Motor neuron (in vitro differentiated cells): ENCODE measurements at regions not wholly inside any gene's neighbourhood (a gene's known extent, or its start where the extent isn't known, plus 50 kb on each side); places are given as distances from the start of the nearest gene placed in this dataset.
A peak's percentile ranks its signal among the peaks of the same experiment; 100 is the strongest.

Experiments
- ATAC-seq, 8 experiments: fragments of 200-7000 bp; cut with Tn5 transposase; replicated peaks in 6 of 8; 2 replicates each; pipeline ENCODE4 v1.8.0; 2021; ENCODE audit warnings: mild to moderate bottlenecking in 8 of 8, moderate library complexity in 8 of 8
- H3K27ac ChIP-seq, 2 donors: fragments of 250-450 bp; sonication (Bioruptor Pico); 2 replicates each; pipeline ENCODE4 v1.9.0; 2021; ENCODE audit warnings: antibody characterized with exemption in 2 of 2, mild to moderate bottlenecking in 2 of 2, moderate library complexity in 1 of 2
- H3K4me1 ChIP-seq, 2 donors: fragments of 250-450 bp; sonication (Bioruptor Pico); replicated peaks in 1 of 2; 2 replicates each; pipeline ENCODE4 v1.6.1; 2021; ENCODE audit warnings: antibody characterized with exemption in 2 of 2, mild to moderate bottlenecking in 2 of 2, moderate library complexity in 1 of 2
- H3K4me3 ChIP-seq, 5 donors: fragments of 250-450 bp; sonication (Bioruptor Pico); 2 replicates each; pipeline ENCODE4 v1.9.0; 2021; ENCODE audit warnings: antibody characterized with exemption in 5 of 5, mild to moderate bottlenecking in 5 of 5, moderate library complexity in 4 of 5
- WGBS, 10 experiments: fragments of 450-650 bp; shearing (Covaris generic); methylation state at CpG; one replicate each; pipeline ENCODE4 v1.0.0; 2022; 5-methylcytosine and 5-hydroxymethylcytosine counted together
- in situ Hi-C, 9 experiments: fragments of 400-800 bp; cut with MboI; loops; one replicate each; pipeline ENCODE4 v1.15.0; 2021; ENCODE audit warnings: low sequenced_read_pairs in 9 of 9, low pct_unique_long_range_greater_than_20kb in 2 of 9; ENCODE audit not compliant: unreplicated experiment in 9 of 9

DNA sequence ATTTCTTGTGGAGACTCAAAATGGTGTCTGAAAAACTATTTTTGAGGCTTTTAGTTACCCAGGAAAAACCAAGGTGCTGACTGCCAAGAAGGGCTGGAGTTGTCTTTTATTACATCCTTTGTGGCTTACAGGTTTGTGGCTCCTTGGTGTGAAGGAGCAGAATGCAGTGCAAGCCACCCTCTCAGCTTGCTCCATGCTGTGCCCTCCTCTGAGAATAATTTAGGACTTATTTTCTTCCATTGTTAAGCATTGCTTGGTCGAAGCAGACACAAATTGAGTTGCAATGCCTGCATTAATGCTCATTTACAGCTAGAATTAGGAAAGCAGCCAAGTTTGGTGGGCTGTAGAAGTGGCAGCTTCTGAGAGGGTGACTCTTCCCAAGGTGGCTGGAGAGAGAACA lies 272.2 kb downstream of the KIF4B start:
- 0 to 67% (median 7%) methylated on average over 1 of the region's 1 CpG; no CpG with 5 or more reads in 2 of the 10 experiments for WGBS, 10 experiments
- H3K4me1 ChIP-seq, result peaks cover 0 to 2% of the 10 kb centered on the region in 2 donors
- in situ Hi-C loops, result no loop called here
- no peak overlapping the region for H3K27ac ChIP-seq
- ATAC-seq, result no peak
- no peak overlapping the region for H3K4me3 ChIP-seq

DNA sequence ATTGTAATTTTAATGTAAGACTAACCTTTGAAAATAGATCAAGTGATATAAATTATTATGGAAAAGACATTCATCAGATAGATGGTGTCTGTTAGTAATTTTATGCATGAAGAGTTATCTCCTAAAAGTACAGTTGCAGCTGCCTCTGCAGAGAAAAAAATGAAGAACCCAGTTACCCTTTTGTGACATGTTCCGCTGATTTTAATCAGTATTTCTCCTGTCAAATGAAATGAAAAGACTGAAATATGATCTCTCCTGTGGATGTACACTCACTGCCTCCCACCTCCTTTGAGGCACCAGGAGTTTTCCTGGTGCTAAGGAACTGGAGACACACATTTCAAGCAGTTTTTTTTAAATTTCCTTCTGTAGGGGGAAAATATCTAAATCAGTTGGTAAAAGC lies 277.4 kb downstream of the KIF4B start:
- Histone ChIP-seq H3K4me3 (no peak overlapping the region), H3K4me1 (peaks cover 0 to 4% of the 10 kb centered on the region in 2 donors), H3K27ac (no peak overlapping the region)
- 17 to 100% (median 40%) methylated on average over 1 of the region's 1 CpG; no CpG with 5 or more reads in 3 of the 10 experiments for WGBS, 10 experiments
- ATAC-seq, result peak in 3 of 8 experiments; percentile 36 to 80 (median 66)
- in situ Hi-C loops, result no loop called here

DNA sequence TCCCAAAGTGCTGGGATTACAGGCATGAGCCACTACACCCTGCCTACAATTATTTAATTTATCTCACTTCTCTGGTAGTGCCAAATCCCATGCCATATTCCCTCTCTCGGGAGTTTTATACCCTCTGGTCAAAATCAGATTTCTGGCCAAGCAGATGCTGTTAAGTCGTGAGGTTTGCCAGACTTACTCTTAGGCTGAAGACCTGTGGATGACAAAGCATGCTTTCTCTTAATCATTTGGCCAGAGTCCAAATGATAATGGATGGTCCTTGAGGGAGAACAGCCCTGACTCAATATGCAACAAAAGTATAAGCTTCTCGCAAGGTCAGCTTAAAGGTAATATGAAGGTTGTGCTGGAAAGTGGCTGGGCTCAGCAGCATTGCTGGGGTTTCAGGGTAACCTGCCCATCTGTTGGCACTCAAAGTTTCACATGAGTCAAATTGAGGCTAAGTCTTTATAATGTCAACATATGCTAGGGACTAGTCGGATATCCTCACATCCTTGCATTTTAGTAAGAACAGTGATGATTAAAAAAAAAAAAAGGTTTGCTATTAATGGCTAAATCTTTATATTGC lies 280.1 kb downstream of the KIF4B start:
- in situ Hi-C loops, result no loop called here
- no peak for ATAC-seq
- no peak overlapping the region for H3K4me3 ChIP-seq
- H3K27ac ChIP-seq, result no peak overlapping the region
- H3K4me1 ChIP-seq, result peaks cover 0 to 4% of the 10 kb centered on the region in 2 donors
- 10 to 95% (median 84%) methylated on average over 1 to 3 of the region's 4 CpGs; no CpG with 5 or more reads in 4 of the 10 experiments for WGBS, 10 experiments

DNA sequence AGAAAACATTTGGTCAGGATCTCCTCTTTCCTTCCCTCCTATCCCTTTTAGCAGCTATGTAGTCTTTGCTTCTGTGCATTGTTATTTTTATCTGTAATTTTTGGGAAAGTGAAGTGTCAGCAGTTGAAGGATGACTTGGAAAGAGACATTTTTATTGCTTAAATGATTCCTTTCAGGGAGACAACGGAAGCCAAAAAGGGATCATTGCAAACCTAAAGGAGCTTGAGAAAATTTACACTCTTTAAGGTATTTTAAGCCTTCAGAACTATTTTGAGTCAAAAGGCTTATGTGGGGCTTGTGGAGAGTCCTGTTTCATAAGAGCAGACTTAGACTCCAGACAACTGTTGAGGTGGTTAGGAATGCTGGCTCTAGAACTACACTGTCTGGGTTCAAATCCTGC lies 281.6 kb downstream of the KIF4B start:
- in situ Hi-C loops, result no loop called here
- no peak for ATAC-seq

DNA sequence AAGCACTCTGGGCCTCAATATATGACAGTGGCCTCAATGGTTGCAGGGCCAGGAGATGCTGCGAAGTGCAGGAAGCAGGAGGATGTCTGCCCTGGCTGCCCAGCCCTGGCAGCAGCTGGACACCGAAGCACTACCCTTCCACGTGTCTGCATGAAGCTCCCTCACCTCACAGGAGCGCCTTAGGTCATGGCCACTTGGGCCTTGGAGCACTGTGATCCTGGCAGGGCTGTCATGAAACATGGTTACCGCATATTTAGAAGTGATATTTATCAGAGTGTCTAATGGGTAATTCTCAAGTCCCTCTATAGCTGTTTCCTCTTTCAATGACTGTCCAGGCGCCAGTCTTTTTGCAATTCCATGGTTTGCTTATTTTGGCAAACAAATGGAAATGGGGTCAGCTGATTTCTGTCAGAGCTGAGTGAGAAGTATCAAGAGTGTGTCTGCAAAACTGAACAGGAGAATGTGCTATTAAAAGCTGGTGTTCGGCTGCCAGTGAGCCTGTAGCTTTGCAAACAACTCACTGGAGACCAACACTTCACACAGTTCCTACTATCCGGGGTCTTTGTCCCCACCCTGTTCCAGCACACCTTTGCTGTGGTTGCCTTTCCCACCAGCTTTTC lies 285.9 kb downstream of the KIF4B start:
- ATAC-seq, result peak in 6 of 8 experiments; percentile 20 to 69 (median 68)
- no peak overlapping the region for H3K27ac ChIP-seq
- H3K4me3 ChIP-seq, result no peak overlapping the region
- in situ Hi-C loops, result no loop called here
- WGBS, 10 experiments, result 11 to 79% (median 50%) methylated on average over 2 to 7 of the region's 8 CpGs; no CpG with 5 or more reads in 3 of the 10 experiments
- peaks cover 0 to 2% of the 10 kb centered on the region in 2 donors for H3K4me1 ChIP-seq

More for the DNA sequence above, 281.6 kb downstream of the KIF4B start:
- 0 to 69% (median 34%) methylated on average over 1 of the region's 1 CpG; no CpG with 5 or more reads in 2 of the 10 experiments for WGBS, 10 experiments
- peaks cover 2 to 4% of the 10 kb centered on the region in 2 donors for H3K4me1 ChIP-seq
- H3K27ac ChIP-seq, result no peak overlapping the region
- H3K4me3 ChIP-seq, result no peak overlapping the region

DNA sequence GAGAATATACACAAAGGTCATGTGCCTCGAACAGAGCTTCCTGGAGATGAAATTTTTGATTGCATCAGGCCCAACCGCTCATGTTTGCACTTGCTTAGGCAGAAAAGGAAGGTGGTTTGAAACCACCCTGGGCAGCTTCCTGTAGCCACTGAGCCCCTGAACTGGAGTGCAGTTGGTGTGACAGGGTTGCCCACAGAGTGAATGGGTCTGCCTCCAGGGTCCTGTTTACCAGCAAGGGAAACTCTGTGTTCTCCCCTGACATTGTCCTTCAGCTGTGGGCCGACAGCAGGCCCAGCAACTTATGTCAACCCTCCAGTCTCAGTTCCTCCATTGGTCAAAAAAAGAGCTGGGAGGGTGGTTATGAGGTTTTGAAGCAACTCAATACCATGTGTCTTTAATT lies 289.6 kb downstream of the KIF4B start:
- in situ Hi-C loops, result no loop called here
- no peak overlapping the region for H3K27ac ChIP-seq
- no peak overlapping the region for H3K4me3 ChIP-seq
- 0 to 100% (median 80%) methylated on average over 1 to 2 of the region's 3 CpGs; no CpG with 5 or more reads in 3 of the 10 experiments for WGBS, 10 experiments
- H3K4me1 ChIP-seq, result peaks cover 0 to 2% of the 10 kb centered on the region in 2 donors
- no peak for ATAC-seq

DNA sequence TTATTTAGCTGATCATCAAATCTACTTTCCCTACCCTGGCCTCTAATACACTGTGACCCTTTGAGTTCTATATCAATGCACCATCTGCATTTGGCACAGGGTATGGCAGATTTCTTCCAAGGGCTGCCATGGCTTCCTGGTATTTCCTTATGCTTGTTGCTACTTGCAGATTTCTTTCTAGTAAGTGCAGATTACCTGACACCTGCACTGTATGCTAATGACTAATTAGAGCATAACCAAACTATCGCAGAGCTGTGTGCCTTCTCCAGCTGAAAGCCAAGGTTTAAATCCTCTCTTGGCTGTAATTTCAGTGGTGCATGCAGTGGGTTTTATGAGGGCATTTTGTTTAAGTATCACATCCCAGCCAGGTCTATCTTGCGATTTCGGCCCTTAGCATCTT lies 293.7 kb downstream of the KIF4B start:
- Histone ChIP-seq H3K27ac (no peak overlapping the region), H3K4me1 (peaks cover 7 to 8% of the 10 kb centered on the region in 2 donors), H3K4me3 (no peak overlapping the region)
- 0 to 100% (median 90%) methylated on average over 1 to 3 of the region's 3 CpGs; no CpG with 5 or more reads in 4 of the 10 experiments for WGBS, 10 experiments
- no peak for ATAC-seq
- in situ Hi-C loops, result no loop called here

DNA sequence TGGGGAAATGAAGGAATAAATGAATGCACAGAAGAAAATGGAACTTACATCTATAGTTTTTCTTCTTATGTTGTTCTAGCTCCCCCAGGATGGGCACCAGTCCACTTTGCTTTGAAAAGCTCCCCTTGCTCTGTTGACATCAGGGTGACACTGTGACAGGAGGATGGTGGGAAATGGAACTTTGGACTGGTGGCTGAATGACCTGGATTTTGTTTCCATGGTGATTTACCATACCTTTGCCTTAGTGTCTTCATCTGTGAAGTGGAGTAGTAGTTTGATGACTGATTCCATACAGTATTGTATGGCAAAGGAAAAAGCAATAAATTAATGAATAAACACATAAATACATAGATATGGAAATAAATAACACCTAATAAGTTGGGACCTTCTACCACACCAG lies 294.7 kb downstream of the KIF4B start:
- no peak for ATAC-seq
- Histone ChIP-seq H3K4me1 (peaks cover 7 to 8% of the 10 kb centered on the region in 2 donors), H3K27ac (no peak overlapping the region), H3K4me3 (no peak overlapping the region)
- in situ Hi-C loops, result no loop called here

DNA sequence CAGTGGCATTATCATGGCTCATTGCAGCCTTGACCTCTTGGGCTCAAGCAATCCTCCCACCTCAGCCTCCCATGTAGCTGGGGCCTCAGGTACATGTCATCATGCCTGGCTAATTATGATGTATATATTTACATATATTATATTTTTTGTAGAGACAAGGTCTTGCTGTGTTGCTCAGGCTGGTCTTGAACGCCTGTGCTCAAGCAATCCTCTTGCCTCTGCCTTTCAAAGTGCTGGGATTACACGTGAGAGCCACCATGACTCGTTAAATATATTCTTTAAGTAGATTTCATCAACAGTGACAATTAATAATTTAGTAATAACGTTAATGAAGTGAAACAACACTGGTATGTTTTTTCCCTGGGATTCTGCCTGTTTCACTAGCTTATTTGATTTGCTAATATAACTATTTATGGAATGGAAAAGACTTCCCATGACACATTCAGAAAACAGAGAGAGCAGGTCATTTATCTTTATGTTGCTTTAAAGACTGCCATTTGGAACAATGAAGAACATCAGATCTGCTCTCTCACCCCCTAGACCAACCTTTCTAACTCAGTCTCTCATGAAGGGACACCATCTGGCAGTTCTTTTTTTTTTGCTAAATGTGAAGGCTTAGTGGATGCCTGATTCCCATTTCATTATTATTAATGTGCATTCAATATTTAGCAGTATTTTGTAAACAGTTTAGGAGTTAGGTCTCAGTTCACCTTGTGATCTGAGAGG lies 295.6 kb downstream of the KIF4B start:
- H3K27ac ChIP-seq, result no peak overlapping the region
- in situ Hi-C loops, result no loop called here
- peak in 5 of 8 experiments; percentile 15 to 91 (median 58) for ATAC-seq
- 0 to 79% (median 50%) methylated on average over 1 to 4 of the region's 4 CpGs; no CpG with 5 or more reads in 1 of the 10 experiments for WGBS, 10 experiments
- H3K4me1 ChIP-seq, result peaks cover 7 to 8% of the 10 kb centered on the region in 2 donors
- H3K4me3 ChIP-seq, result no peak overlapping the region

DNA sequence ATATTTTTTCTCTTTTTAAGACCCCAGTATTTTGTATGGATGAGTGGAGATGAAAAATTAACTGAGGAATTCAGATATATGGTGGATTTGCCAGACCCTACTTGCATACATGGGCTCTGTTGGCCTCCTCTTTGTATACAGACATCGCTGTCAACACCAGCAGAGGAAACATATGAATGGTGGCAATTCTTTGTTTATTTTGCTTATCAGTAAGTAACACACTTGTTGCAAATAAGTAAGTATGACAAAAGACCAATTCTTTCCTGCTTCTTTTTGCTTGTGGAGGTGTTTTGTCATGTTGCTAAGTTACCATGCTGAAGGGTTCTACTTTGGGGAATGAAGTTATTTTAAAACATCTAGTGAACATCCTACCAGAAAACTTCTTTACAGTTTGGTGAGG lies 298.2 kb downstream of the KIF4B start:
- in situ Hi-C loops, result no loop called here
- H3K4me1 ChIP-seq, result peaks cover 8 to 11% of the 10 kb centered on the region in 2 donors
- WGBS, 10 experiments, result 0 to 100% (median 54%) methylated on average over 1 of the region's 1 CpG; no CpG with 5 or more reads in 4 of the 10 experiments
- no peak overlapping the region for H3K4me3 ChIP-seq
- ATAC-seq, result no peak
- no peak overlapping the region for H3K27ac ChIP-seq

DNA sequence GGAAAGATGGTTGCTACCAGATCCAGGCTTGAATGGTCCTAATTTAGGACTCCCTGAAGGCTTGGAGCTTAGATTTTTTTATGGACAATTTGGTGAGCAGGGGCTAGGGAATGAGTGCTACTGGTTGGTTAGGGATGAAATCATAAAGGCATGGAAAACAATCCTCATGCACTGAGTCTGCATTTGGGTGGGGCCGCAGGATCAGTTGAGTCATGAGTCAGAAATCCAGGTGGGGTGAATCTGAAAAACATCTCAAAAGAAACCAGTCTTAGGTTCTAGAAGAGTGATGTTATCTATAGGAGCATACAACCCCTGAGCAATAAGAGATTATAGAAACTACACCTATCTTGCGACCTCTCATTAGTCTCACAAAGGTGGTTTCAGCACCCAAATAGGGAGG lies 300.0 kb downstream of the KIF4B start:
- 80 to 100% (median 100%) methylated on average over 1 of the region's 2 CpGs; no CpG with 5 or more reads in 5 of the 10 experiments for WGBS, 10 experiments
- H3K4me3 ChIP-seq, result no peak overlapping the region
- no peak for ATAC-seq
- in situ Hi-C loops, result no loop called here
- H3K4me1 ChIP-seq, result peaks cover 8 to 11% of the 10 kb centered on the region in 2 donors
- no peak overlapping the region for H3K27ac ChIP-seq

DNA sequence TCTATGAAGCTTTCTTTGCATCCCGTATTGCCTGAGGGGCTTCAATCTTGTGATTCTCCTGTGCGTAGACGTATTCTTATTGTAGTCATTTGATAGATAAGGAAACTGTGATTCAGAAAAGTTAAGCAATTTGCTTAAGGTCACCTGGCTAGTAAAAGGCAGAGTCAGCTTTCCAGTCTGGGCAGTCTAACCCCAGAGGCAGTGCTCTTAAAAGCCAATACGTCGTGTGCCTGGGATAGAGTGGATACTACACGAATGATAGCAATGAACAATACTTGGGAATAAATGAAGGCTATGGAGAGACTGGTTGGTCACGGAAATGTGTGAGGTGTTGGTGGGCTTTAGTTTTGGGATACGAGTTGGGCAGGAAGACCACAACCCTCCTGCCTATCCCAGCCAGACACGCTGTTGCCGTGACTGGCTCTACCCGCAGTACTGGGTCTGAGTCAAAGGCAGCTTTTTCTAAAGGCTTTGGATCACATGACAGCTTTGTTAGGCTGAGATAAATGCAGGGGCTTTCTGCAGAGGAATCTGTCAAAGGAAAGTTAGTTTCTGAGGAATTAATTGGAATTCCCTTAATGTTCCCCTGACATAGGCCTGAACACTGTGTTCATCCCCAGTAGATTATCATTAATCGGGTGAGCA lies 302.6 kb downstream of the KIF4B start:
- 0 to 95% (median 62%) methylated on average over 1 to 12 of the region's 12 CpGs for WGBS, 10 experiments
- no peak overlapping the region for H3K27ac ChIP-seq
- peaks cover 0 to 4% of the 10 kb centered on the region in 2 donors for H3K4me1 ChIP-seq
- in situ Hi-C loops, result no loop called here
- H3K4me3 ChIP-seq, result no peak overlapping the region
- peak in 5 of 8 experiments; percentile 73 to 99 (median 95) for ATAC-seq

DNA sequence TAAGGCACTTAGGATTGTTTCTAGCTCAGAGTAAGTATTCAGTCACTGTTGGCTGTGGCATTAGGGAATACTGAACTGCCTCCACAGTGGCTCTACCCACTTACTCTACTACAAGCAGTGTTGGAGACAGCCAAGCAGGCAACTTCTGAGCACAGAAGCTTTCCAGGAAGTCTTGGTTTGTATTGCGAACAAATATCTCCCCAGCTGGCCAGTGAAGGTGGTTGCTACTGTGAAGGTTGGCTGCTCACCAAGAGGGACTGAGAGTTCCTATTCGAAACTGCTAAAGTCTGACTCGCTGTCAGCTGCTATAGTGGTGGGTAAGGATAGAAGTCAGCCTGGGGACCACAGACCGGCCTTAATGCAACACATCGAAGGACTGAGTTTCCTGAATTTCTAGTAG lies 319.1 kb downstream of the KIF4B start:
- Histone ChIP-seq H3K4me3 (no peak overlapping the region), H3K4me1 (peaks cover 0 to under 1% of the 10 kb centered on the region in 2 donors), H3K27ac (no peak overlapping the region)
- in situ Hi-C loops, result no loop called here
- ATAC-seq, result no peak
- WGBS, 10 experiments, result 34 to 100% (median 86%) methylated on average over 1 to 5 of the region's 5 CpGs; no CpG with 5 or more reads in 5 of the 10 experiments
